GM21381 (cell line): ENCODE measurements at regions not wholly inside any gene's neighbourhood (a gene's known extent, or its start where the extent isn't known, plus 50 kb on each side); places are given as distances from the start of the nearest gene placed in this dataset.
"Not testable (repeated sequence)": the region's sequence is repeated elsewhere in the genome, so short reads cannot be mapped to it uniquely, and the experiment has no call there.

Experiments used
- ATAC-seq: cut with Tn5 transposase; IDR thresholded peaks from one replicate; pipeline ENCODE4 v1.9.1; 2021; ENCODE audit warnings: mild to moderate bottlenecking, moderate library complexity; ENCODE audit not compliant: unreplicated experiment

DNA sequence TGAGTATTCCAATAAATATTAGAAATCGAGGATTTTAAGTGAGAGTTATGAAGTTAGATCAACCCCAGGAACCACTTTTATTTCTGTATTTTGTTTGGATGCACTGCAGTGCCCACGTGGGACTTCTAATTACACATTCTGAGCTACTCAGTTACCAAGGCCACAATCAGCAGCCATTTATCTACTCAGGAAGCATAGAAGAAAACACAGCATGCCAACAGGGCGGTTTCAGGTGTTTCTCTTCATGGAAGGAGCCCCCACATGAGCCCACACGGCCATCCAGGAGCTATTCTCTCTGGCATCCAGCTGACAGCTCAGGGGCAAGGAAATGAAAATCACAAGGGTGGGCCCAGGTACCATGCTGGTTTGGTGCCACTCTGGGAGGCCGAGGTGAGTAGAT, 266.5 kb upstream of the MKLN1 start:
- no peak for ATAC-seq

DNA sequence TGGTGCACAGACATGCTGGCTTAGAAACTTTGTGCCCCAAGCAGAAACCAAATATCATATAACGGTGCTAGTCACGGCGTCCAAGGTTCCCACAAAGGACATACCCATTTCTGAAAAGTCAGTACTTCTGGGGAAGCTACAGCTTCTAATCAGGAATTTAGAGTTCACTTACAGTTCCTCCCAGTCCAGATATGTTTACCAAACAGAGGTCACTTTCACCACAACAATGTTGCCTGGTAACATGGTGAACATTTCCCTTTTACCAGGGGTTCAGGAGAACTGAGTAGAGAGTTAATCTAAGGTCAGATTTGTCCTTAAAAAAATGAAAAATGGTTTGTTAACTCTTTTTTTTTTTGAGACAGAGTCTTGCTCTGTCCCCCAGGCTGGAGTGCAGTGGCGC, 265.9 kb upstream of the MKLN1 start:
- no peak for ATAC-seq

GRCh38 chr7:131066635-131067034, 261.0 kb upstream of the MKLN1 start:
- no peak for ATAC-seq

GRCh38 chr7:131067220-131067619, 260.5 kb upstream of the MKLN1 start:
- no peak for ATAC-seq

DNA sequence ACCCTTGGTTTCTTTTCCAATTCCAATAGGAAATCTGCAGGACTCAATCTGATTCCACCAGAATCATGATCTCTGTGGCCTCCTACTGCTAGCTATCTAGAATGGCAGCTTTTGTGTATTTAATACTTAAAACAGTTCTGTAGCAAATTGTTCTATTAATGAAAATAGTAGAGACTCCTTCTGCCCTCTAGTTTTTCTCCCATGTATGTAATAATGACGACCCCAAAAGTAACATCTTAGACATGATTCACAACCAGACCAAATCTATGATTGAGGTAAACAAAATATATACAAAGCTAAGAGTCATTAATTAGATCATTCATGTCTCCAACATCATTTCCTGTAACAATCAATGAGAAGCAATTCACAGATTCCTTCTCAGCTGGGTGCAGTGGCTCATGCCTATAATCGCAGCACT, 259.1 kb upstream of the MKLN1 start:
- no peak for ATAC-seq

GRCh38 chr7:131071786-131072504, 255.7 kb upstream of the MKLN1 start:
- no peak for ATAC-seq

DNA sequence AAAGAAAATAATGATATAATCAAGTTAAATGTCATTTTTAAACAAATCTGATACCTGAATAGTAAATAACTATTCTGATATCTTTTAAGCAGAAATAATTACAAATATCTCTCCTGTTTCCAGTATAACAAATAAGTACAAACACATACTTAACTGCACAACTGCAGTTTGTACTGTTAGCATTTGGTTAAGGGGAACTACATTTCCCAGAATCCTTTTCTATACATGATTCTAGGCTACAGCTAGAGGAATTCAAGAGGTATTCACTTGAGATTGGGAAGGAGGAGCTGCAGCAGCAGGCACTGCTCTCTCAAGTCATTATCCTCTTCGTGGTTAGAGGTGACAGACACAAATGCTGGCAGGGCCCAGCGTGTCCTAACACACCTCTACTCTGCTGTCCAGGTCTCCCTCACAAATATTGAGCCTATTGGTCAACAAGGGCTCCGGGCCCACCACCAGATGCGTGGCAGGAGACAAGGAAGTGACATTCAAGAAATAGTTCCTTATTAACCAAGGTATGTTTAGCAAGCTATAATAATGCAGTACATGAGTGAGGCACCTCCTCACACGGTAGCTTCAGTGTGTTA, 255.1 kb upstream of the MKLN1 start:
- no peak for ATAC-seq

DNA sequence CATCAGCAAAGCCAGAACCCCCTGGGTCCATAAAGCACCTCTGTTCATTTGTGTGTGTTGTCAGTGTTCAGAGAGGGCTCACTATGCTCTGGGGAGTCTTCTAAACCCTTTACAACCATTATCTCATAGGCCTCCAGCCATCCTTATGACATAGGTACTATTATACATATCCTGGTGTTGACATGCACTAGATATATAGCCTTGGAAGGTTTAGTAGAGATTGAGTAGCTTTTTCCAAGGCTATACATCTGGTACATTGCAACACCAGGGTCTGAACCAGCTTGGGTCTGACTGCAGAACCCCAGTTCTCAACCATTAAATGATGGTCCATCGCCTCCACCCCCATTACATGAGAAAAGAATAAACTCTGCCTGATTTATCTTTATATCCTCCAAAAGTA, 253.6 kb upstream of the MKLN1 start:
- ATAC-seq = no peak

DNA sequence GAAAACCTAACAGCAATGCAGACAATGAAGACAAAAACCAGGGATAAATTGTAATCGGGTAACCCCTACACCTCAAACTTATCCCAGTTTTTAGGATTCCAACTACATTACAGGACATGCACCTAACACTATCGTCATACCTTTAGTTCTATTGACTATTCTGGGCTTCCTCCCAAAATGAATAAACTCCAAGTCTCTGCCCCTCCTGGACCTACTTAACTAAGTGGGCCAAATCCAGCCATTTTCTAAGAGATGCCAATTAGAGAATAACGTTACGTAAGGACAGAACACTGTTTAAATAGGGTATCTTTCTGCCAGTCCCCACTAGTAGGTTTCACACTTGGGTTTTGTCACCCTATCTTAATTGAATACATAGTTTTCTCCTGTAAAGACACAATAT, 253.1 kb upstream of the MKLN1 start:
- ATAC-seq = no peak

DNA sequence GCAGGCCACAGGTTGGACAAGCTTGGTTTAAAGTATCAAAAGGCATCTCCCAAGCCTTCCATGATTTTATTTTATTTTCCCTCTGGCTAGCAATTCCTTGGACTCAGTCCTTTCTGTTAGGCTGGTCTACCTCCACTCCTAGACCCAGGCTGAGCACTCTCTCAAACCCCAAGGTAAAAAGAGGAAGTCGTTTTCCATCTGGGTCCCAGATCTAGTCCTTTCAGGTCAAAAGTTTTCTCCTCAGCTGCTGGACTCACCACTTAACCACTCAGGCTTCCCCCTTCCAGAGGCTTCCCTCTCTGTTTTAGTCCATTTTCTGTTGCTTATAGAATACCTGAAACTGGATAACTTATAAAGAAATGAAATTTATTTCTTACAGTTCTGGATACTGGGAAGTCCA, 252.3 kb upstream of the MKLN1 start:
- ATAC-seq = no peak

DNA sequence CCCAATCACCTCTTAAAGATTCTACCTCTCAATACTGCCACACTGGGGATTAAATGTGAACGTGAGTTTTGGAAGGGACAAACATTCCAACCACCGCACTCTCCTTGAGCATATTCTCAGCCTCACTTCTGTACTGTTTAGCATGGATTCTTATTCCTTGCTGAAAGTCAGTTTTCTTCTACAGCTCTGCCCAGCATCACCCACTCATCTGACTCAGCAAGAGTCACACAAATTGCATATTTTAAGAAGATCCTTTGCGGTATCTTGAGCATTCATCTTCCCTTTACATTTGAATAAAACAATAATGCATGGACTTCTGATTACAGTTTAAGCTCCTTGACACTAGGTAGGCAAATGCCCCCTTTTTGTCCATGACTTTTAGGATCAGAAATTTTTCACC, 251.6 kb upstream of the MKLN1 start:
- no peak for ATAC-seq

- ATAC-seq = no peak
Observed at GRCh38 chr7:131076711-131077181, 250.9 kb upstream of the MKLN1 start.

DNA sequence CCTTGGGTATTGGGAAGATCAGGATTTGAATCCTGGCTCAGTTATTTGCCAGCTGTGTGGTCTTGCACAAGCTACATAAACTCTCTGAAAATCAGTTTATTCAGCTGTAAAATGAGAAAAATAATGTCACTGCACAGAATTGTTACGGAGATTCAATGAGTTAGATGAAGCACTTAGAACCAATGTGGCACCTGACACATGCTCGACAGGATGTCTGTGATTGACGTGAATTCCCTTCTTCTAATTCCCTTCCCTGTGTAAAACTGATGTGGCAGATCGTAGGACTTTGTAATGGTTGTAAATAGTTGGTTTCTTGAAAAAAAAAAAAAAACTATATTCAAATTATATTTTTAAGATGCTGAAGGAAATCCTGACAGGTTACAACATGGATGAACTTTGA, 249.9 kb upstream of the MKLN1 start:
- no peak for ATAC-seq

- ATAC-seq = no peak
Observed at GRCh38 chr7:131080754-131081153, 246.9 kb upstream of the MKLN1 start.

DNA sequence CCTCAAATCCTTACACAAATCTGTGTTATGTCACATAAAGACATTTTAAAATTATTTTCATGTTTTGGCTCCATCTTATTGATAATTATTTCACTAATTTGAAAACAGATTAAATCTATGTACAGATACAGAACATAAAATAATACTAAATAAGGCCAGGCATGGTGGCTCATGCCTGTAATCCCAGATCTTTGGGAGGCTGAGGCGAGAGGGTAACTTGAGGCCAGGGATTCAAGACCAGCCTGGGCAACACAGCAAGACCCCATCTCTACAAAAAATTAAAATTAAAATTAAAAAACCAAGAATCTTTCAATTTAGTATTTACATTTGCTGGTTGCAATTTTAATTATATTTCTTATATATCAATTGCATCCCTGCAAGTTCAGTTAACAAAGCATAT, 246.4 kb upstream of the MKLN1 start:
- ATAC-seq = no peak

DNA sequence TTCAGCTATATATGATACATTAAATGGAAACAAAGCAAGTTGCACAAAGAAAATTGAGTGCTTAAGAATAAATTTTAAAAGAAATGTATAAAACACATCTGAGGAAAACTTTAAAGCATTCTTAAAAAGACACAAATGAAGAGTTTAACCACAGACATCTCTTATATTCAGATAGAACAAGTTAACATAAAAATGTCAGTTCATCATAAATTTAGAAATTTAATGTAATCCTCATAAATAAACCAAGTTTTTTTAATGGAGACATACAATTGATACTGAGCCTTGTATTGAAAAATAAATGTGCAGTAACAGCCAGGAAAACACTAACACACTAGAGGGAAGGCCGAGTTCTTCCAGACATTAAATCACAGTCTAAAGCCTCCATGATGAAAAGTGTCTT, 243.9 kb upstream of the MKLN1 start:
- no peak for ATAC-seq

DNA sequence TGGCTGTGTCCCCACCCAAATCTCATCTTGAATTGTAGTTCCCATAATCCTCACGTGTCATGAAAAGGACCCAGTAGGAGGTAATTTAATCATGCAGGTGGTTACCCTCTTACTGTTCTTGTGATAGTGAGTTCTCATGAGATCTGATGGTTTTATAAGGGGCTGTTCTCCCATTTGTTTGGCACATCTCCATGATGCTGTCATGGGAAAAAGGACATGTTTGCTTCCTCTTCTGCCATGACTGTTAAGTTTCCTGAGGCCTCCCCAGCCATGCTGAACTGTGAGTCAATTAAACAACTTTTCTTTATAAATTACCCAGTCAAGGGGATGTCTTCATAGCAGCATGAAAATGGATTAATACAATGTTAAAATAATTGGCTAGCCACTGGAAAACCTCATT, 243.3 kb upstream of the MKLN1 start:
- ATAC-seq = not testable (repeated sequence)

DNA sequence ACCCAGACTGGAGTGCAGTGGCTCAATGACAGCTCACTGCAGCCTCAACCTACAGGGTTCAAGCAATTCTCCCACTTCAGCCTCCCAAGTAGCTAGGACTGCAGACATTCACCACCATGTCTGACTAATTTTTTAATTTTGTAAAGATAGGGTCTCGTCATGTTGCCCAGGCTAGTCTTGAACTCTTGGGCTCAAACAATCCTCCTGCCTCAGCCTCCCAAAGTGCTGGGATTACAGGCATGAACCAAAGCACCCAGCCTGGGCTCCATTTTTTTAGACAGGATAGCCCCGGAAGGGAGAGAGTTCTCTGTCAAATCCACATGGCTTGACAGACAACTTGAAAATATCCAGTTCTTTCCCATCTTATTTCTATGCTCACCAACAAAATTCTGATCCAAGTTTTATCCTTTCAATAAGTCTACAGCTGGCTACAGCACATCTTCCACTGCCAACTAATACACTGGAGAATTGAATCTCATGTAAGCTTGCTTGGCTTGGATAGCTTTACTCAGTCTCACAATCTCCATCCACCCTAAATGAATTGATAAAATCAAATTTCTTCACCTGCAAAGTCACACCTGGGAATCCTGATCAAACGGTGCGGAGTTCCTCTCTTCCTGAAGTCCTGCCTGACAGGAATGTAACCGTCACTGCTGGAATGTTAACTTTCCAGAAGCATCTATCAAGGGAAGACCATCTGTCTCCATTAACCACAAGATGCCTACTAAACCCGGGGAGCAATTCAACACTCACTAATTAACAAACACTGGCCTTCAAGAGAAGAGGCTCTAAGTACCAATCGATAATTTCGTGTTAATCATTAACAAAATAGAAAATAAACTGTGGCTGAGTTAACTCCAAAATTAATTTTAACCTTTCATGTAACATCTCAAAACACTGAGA, 239.7 kb upstream of the MKLN1 start:
- no peak for ATAC-seq

GRCh38 chr7:131090188-131090587, 237.5 kb upstream of the MKLN1 start:
- ATAC-seq = no peak

GRCh38 chr7:131090886-131091692, 236.6 kb upstream of the MKLN1 start:
- ATAC-seq = no peak

- ATAC-seq = no peak
Observed at GRCh38 chr7:131094685-131095084, 233.0 kb upstream of the MKLN1 start.
